ENCODE measurements at regions not wholly inside any gene's neighbourhood (a gene's known extent, or its start where the extent isn't known, plus 50 kb on each side); places are given as distances from the start of the nearest gene placed in this dataset.

- POLR2A ChIA-PET: no interaction called here
- DNase-seq: no peak
- CTCF ChIA-PET: interaction anchor here (1.4 to 1.5 kb wide), 3 partner anchors 28 to 1023 kb away, joined by 3 to 4 read pairs (median 4); no protein-coding TSS in a partner anchor
- no peaks in the 10 kb centered on the region for H3K4me1 Mint-ChIP-seq
- H3K27me3 Mint-ChIP-seq: no peaks in the 10 kb centered on the region
- no peak overlapping the region for H3K27ac Mint-ChIP-seq
- H3K9me3 Mint-ChIP-seq: no peaks in the 10 kb centered on the region
- H3K4me3 Mint-ChIP-seq: no peak overlapping the region
- H3K36me3 Mint-ChIP-seq (ENCODE audit: low read depth): no peaks in the 10 kb centered on the region
Measured at GRCh38 chr10:31694126-31694685, 234.4 kb downstream of the ARHGAP12 start.

GRCh38 chr10:31693491-31693890 lies 235.1 kb downstream of the ARHGAP12 start:
- no peak for DNase-seq
- Mint-ChIP-seq H3K27me3 (no peaks in the 10 kb centered on the region), H3K36me3 (ENCODE audit: low read depth) (no peaks in the 10 kb centered on the region), H3K9me3 (no peaks in the 10 kb centered on the region), H3K4me3 (no peak overlapping the region), H3K4me1 (no peaks in the 10 kb centered on the region), H3K27ac (no peak overlapping the region)
- ChIA-PET CTCF (interaction anchor here (0.7 to 1.5 kb wide), 4 partner anchors 26 to 1023 kb away, joined by 3 to 4 read pairs (median 4); no protein-coding TSS in a partner anchor), POLR2A (no interaction called here)

- DNase-seq: no peak
- CTCF ChIA-PET: no interaction called here
- Mint-ChIP-seq H3K4me3 (no peak overlapping the region), H3K27ac (no peak overlapping the region), H3K4me1 (no peaks in the 10 kb centered on the region), H3K36me3 (ENCODE audit: low read depth) (peaks cover 4% of the 10 kb centered on the region), H3K27me3 (peaks cover 4% of the 10 kb centered on the region), H3K9me3 (peaks cover 10% of the 10 kb centered on the region)
- POLR2A ChIA-PET: no interaction called here
Measured at GRCh38 chr10:31689233-31689632, 239.4 kb downstream of the ARHGAP12 start.

GRCh38 chr10:31687663-31688482 lies 240.8 kb downstream of the ARHGAP12 start:
- peaks cover 4% of the 10 kb centered on the region for H3K36me3 Mint-ChIP-seq (ENCODE audit: low read depth)
- CTCF ChIA-PET: no interaction called here
- no peak overlapping the region for H3K4me3 Mint-ChIP-seq
- H3K4me1 Mint-ChIP-seq: no peaks in the 10 kb centered on the region
- no peak overlapping the region for H3K27ac Mint-ChIP-seq
- POLR2A ChIA-PET: no interaction called here
- peak; percentile 38 for DNase-seq
- H3K9me3 Mint-ChIP-seq: peaks cover 19% of the 10 kb centered on the region
- H3K27me3 Mint-ChIP-seq: peaks cover 4% of the 10 kb centered on the region

GRCh38 chr10:31686599-31686998 lies 242.0 kb downstream of the ARHGAP12 start:
- Mint-ChIP-seq H3K9me3 (peaks cover 28% of the 10 kb centered on the region), H3K36me3 (ENCODE audit: low read depth) (peaks cover 4% of the 10 kb centered on the region), H3K27me3 (peaks cover 4% of the 10 kb centered on the region)

DNA sequence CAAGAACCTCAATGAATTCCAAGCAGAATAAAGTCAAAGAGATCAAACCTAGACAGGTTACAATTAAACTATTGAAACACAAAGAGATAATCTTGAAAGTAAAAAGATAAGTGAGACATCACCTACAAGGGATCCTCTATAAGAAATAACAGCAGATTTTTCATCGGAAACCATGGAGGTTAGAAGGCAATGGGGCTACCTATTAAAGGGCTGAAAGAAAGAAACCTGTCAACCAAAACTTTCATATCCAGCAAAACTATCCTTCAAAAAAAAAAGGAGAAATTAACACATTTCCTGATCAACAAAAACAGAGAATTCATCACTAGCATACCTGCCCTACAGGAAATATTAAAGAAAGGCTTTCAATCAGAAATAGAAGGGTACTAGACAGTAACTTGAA lies 244.9 kb downstream of the ARHGAP12 start:
- Mint-ChIP-seq H3K4me3 (no peak overlapping the region), H3K4me1 (no peaks in the 10 kb centered on the region), H3K36me3 (ENCODE audit: low read depth) (peaks cover 4% of the 10 kb centered on the region), H3K9me3 (peaks cover 34% of the 10 kb centered on the region), H3K27me3 (peaks cover 4% of the 10 kb centered on the region), H3K27ac (no peak overlapping the region)
- no peak for DNase-seq
- CTCF ChIA-PET: no interaction called here
- POLR2A ChIA-PET: no interaction called here

More at GRCh38 chr10:31686599-31686998, 242.0 kb downstream of the ARHGAP12 start:
- DNase-seq: no peak
- Mint-ChIP-seq H3K4me1 (no peaks in the 10 kb centered on the region), H3K27ac (no peak overlapping the region), H3K4me3 (no peak overlapping the region)
- ChIA-PET CTCF (no interaction called here), POLR2A (no interaction called here)

DNA sequence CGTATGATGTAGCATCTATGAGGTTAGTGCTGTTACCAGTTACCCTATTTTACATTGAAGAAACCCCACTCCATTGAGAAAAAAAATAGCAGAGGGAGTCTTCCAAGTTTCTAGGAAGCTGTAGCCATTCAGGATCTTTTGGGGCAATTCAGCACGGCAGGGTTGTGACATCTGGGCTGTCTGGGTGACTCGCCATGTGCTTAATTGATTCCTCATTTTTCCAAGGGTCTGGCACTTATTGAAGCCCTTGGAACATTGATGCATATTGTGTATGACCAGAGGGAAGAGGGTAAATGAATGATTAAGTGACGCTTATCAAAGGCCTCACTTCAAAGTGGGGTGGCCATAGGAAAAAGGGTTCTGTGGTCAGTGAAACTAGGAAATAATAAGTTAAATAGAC lies 248.7 kb downstream of the ARHGAP12 start:
- no peaks in the 10 kb centered on the region for H3K4me1 Mint-ChIP-seq
- H3K27ac Mint-ChIP-seq: no peak overlapping the region
- peaks cover 35% of the 10 kb centered on the region for H3K9me3 Mint-ChIP-seq
- no peak for DNase-seq
- CTCF ChIA-PET: interaction anchor here (0.6 kb wide), 1 partner anchor 1023 kb away, joined by 3 read pairs; no protein-coding TSS in a partner anchor
- POLR2A ChIA-PET: no interaction called here
- H3K36me3 Mint-ChIP-seq (ENCODE audit: low read depth): no peaks in the 10 kb centered on the region
- no peaks in the 10 kb centered on the region for H3K27me3 Mint-ChIP-seq
- H3K4me3 Mint-ChIP-seq: no peak overlapping the region

GRCh38 chr10:31678575-31679516 lies 249.8 kb downstream of the ARHGAP12 start:
- no peaks in the 10 kb centered on the region for H3K27me3 Mint-ChIP-seq
- no peaks in the 10 kb centered on the region for H3K4me1 Mint-ChIP-seq
- DNase-seq: no peak
- ChIA-PET CTCF (no interaction called here), POLR2A (no interaction called here)
- H3K36me3 Mint-ChIP-seq (ENCODE audit: low read depth): no peaks in the 10 kb centered on the region
- no peak overlapping the region for H3K27ac Mint-ChIP-seq
- H3K9me3 Mint-ChIP-seq: peaks cover 29% of the 10 kb centered on the region
- H3K4me3 Mint-ChIP-seq: no peak overlapping the region

- POLR2A ChIA-PET: no interaction called here
- no peak for DNase-seq
- Mint-ChIP-seq H3K27me3 (no peaks in the 10 kb centered on the region), H3K27ac (no peak overlapping the region), H3K4me1 (no peaks in the 10 kb centered on the region), H3K36me3 (ENCODE audit: low read depth) (no peaks in the 10 kb centered on the region), H3K9me3 (peaks cover 22% of the 10 kb centered on the region), H3K4me3 (no peak overlapping the region)
- CTCF ChIA-PET: no interaction called here
Measured at GRCh38 chr10:31678139-31678536, 250.5 kb downstream of the ARHGAP12 start.

DNA sequence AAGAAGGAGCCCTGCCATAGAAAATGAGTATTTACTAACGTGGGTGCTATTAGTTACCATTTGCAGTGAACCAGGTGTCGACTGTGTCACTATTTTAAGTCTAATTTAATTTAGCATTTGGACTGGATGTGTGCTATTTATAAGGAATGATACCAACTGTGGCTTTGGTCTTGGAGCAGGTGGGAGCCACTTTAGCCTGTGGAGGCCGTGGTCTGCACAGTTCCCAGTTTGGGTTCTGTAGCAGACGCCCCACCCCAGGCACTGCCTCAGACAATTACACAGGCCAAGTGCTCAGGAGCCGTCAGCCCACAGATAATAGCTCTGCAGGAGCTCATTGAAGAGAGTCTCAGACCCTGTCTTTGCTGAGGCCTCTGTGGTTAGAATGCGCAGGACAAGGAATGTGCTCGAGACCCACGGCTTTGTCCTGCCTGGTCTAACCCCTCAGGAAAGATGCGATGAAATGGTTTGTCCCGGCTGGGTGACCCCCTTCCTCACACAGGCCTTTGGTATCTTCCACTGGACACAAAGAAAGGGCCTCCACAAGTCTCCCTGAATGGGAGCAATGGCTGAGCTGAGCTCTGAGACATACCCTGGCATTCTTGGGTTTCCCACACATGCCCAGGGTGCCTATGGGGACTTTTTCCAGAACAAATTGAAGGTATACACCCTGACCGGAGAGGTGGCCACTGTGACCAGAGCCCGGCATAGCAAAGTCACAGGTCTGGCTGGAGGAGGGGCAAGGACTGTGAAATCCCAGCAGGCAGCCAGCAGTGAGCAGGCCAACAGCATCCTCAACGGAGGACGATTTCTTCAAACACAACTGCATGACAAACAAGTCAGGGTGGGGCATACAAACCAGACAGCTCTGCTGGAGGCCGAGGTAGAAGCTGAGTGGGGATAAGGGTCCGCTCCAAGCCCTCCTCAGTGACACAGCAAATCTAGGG lies 251.2 kb downstream of the ARHGAP12 start:
- Mint-ChIP-seq H3K9me3 (peaks cover 22% of the 10 kb centered on the region), H3K4me3 (no peak overlapping the region), H3K27me3 (no peaks in the 10 kb centered on the region), H3K4me1 (no peaks in the 10 kb centered on the region), H3K36me3 (ENCODE audit: low read depth) (no peaks in the 10 kb centered on the region), H3K27ac (no peak overlapping the region)
- CTCF ChIA-PET: no interaction called here
- POLR2A ChIA-PET: no interaction called here
- DNase-seq: no peak

GRCh38 chr10:31675726-31676125 lies 252.9 kb downstream of the ARHGAP12 start:
- H3K4me3 Mint-ChIP-seq: no peak overlapping the region
- no peaks in the 10 kb centered on the region for H3K4me1 Mint-ChIP-seq
- H3K27me3 Mint-ChIP-seq: no peaks in the 10 kb centered on the region
- ChIA-PET POLR2A (no interaction called here), CTCF (no interaction called here)
- H3K36me3 Mint-ChIP-seq (ENCODE audit: low read depth): no peaks in the 10 kb centered on the region
- DNase-seq: no peak
- H3K27ac Mint-ChIP-seq: no peak overlapping the region
- H3K9me3 Mint-ChIP-seq: peaks cover 18% of the 10 kb centered on the region

DNA sequence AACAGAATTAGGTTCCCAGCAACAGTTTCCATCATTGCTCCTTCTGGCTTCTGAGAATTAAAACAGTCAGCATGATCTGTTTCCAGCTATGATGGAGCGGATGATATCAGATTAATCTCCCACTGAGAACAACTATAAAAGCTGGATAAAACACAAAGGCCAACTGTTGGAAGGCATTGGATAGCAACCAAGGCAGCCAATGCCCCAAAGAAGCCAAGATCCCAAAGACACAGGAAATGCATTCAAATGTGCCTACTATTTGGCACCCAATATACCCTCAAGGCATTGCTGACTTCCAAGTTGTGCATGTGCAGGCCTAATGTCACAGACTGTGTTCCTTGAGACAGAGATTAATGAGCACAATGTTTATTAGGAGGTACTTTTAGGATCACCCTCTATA lies 259.3 kb downstream of the ARHGAP12 start:
- Mint-ChIP-seq H3K9me3 (peaks cover 8% of the 10 kb centered on the region), H3K4me1 (no peaks in the 10 kb centered on the region), H3K36me3 (ENCODE audit: low read depth) (no peaks in the 10 kb centered on the region), H3K27ac (no peak overlapping the region), H3K4me3 (no peak overlapping the region), H3K27me3 (no peaks in the 10 kb centered on the region)
- no peak for DNase-seq
- ChIA-PET POLR2A (no interaction called here), CTCF (no interaction called here)
